Mesendoderm (in vitro differentiated cells): ENCODE measurements at regions not wholly inside any gene's neighbourhood (a gene's known extent, or its start where the extent isn't known, plus 50 kb on each side); places are given as distances from the start of the nearest gene placed in this dataset.
A peak's percentile ranks its signal among the peaks of the same experiment; 100 is the strongest.

Experiments
- DNase-seq: peaks from one replicate; pipeline ENCODE4 v3.0.0; 2013
- H2AK5ac ChIP-seq: 2 replicates; pipeline ENCODE4 v1.6.1; 2013; ENCODE audit warnings: low read length, inconsistent platforms
- H2BK120ac ChIP-seq: 2 replicates; pipeline ENCODE4 v1.6.1; 2013; ENCODE audit warnings: low read depth, mild to moderate bottlenecking, low read length, moderate library complexity, mixed read lengths
- H2BK15ac ChIP-seq: replicated peaks from 2 replicates; pipeline ENCODE4 v1.6.1; 2013; ENCODE audit warnings: low read depth, mild to moderate bottlenecking, moderate library complexity
- H2BK5ac ChIP-seq: 2 replicates; pipeline ENCODE4 v1.6.1; 2013; ENCODE audit warnings: low read length, inconsistent platforms
- H3K18ac ChIP-seq: 2 replicates; pipeline ENCODE4 v1.6.1; 2013; ENCODE audit warnings: mild to moderate bottlenecking, low read length, mixed read lengths
- H3K23ac ChIP-seq: one replicate; pipeline ENCODE4 v1.6.1; 2013; ENCODE audit warnings: low read length
- H3K27ac ChIP-seq: 2 replicates; pipeline ENCODE4 v1.5.1; 2013; ENCODE audit warnings: low read depth, mild to moderate bottlenecking, inconsistent platforms, low read length, moderate library complexity
- H3K27me3 ChIP-seq: 2 replicates; pipeline ENCODE4 v1.6.1; 2013; ENCODE audit warnings: low read length, control low read depth, mild to moderate bottlenecking, inconsistent platforms; ENCODE audit not compliant: insufficient read depth, poor library complexity
- H3K36me3 ChIP-seq: 2 replicates; pipeline ENCODE4 v1.6.1; 2013; ENCODE audit warnings: low read length, inconsistent platforms; ENCODE audit not compliant: control insufficient read depth, insufficient read depth
- H3K4ac ChIP-seq: one replicate; pipeline ENCODE4 v1.6.1; 2013; ENCODE audit warnings: low read depth, mild to moderate bottlenecking, low read length, moderate library complexity
- H3K4me1 ChIP-seq: 2 replicates; pipeline ENCODE4 v1.6.1; 2013; ENCODE audit warnings: low read depth, low read length, inconsistent platforms; ENCODE audit not compliant: control insufficient read depth
- H3K4me2 ChIP-seq: 2 replicates; pipeline ENCODE4 v1.6.1; 2013; ENCODE audit warnings: low read length
- H3K4me3 ChIP-seq: 2 replicates; pipeline ENCODE4 v1.5.1; 2013; ENCODE audit warnings: mild to moderate bottlenecking, low read length
- H3K56ac ChIP-seq: one replicate; pipeline ENCODE4 v1.6.1; 2013; ENCODE audit warnings: low read length
- H3K79me1 ChIP-seq: 2 replicates; pipeline ENCODE4 v1.6.1; 2013; ENCODE audit warnings: low read length, inconsistent platforms
- H3K79me2 ChIP-seq: 2 replicates; pipeline ENCODE4 v1.6.1; 2013; ENCODE audit warnings: mild to moderate bottlenecking, low read length; ENCODE audit not compliant: control insufficient read depth, insufficient read depth
- H3K9ac ChIP-seq: 2 replicates; pipeline ENCODE4 v1.6.1; 2013; ENCODE audit warnings: low read length, inconsistent platforms
- H4K5ac ChIP-seq: one replicate; pipeline ENCODE4 v1.6.1; 2013; ENCODE audit warnings: low read length
- H4K8ac ChIP-seq: one replicate; pipeline ENCODE4 v1.6.1; 2013; ENCODE audit warnings: low read depth, mild to moderate bottlenecking, control low read depth, low read length, moderate library complexity
- WGBS: extraction: QIAGEN DNeasy Blood & Tissue Kit; methylation state at CpG from one replicate; pipeline ENCODE4 v1.1.7; 2013; ENCODE audit warnings: low lambda C conversion rate, missing lambda C conversion rate; ENCODE audit not compliant: insufficient coverage; ENCODE audit errors: extremely low coverage; 5-methylcytosine and 5-hydroxymethylcytosine counted together

DNA sequence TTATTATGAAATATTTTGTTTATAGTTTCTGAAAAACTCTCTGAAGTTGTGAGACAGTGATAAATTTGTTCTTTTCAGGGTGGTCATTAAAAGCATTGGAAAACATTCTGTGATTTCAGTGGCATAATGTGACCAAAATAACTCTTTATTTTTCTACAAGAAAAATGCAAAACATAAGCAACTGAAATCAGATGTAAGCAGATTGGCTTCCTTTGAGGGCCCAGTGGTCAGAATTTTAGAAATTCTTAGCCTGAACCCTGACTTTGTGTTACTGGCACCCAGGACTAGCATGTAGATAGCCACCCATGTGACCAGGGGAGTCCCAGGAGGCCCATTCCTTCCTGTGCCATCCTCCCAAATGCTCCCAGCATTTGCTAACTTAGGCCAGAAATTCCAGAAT, 145.6 kb upstream of the SLC38A2 start:
- Histone ChIP-seq H2AK5ac (no peak overlapping the region), H4K8ac (no peak overlapping the region), H3K4me1 (no peaks in the 10 kb centered on the region), H2BK120ac (no peak overlapping the region), H3K79me1 (no peaks in the 10 kb centered on the region), H3K79me2 (no peaks in the 10 kb centered on the region), H3K27ac (no peak overlapping the region), H4K5ac (no peak overlapping the region), H3K23ac (no peak overlapping the region), H3K4ac (no peak overlapping the region), H3K4me2 (no peak overlapping the region), H3K27me3 (no peaks in the 10 kb centered on the region), H2BK5ac (no peak overlapping the region), H3K36me3 (no peaks in the 10 kb centered on the region), H3K4me3 (no peak overlapping the region), H3K56ac (no peak overlapping the region), H3K18ac (no peak overlapping the region), H3K9ac (no peak overlapping the region), H2BK15ac (no peak overlapping the region)
- no peak for DNase-seq

DNA sequence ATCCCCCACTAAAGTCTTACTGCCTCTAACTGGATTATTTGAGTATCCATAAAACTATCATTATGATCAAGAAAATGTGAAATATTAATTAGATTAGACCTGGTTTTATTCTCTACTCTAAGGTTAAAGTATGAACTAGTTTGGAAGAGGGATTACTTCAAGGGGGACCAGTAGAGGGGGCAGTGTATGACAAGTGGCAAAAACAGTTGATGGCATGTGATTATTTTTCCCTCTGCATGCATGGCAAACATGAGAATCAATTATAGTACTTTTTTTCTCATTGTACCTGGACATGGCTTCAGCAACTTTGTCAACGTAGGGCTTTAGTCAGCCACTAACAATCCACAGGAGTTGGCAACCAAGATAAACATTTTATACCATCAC, 145.0 kb upstream of the SLC38A2 start:
- Histone ChIP-seq H4K8ac (no peak overlapping the region), H3K4me3 (no peak overlapping the region), H4K5ac (no peak overlapping the region), H3K79me2 (no peaks in the 10 kb centered on the region), H3K23ac (no peak overlapping the region), H3K18ac (no peak overlapping the region), H3K79me1 (no peaks in the 10 kb centered on the region), H3K4me2 (no peak overlapping the region), H3K4me1 (no peaks in the 10 kb centered on the region), H3K27ac (no peak overlapping the region), H3K36me3 (no peaks in the 10 kb centered on the region), H2BK5ac (no peak overlapping the region), H2BK15ac (no peak overlapping the region), H3K4ac (no peak overlapping the region), H3K56ac (no peak overlapping the region), H3K27me3 (no peaks in the 10 kb centered on the region), H2AK5ac (no peak overlapping the region), H3K9ac (no peak overlapping the region), H2BK120ac (no peak overlapping the region)
- DNase-seq: peak; percentile 11
- WGBS: no CpG with 5 or more reads among the region's 1 CpG

DNA sequence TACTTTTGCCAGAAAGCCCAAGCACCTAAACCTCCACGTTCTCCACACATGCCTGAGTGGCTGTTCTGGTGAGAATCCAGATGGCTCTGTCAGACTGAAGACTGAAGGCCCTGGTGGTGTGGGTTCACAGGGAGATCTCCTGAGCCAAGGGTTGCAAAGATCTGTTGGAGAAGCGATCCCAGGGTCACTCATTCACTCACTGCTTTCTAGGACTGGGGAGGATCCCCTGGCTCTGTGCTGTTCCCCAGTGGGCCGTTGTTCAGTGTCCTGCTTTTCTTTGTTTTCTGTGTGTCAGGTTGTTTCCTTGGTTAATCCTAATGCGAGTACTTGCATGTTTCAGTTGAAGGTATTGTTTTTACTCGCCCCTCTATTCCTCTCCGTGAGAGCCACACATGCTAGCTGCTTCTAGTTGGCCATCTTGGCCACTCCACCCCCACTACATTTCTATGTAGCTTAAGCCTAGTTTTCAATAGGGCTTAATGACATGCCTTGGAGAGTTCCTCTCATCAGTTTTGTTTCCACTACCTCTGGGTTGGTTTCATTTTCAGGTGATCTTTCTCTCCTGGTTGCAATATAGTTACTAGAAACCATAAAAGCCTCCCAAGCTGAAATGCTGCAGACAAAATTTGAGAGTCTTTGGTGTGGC, 144.5 kb upstream of the SLC38A2 start:
- no CpG with 5 or more reads among the region's 6 CpGs for WGBS
- H3K36me3 ChIP-seq: no peaks in the 10 kb centered on the region
- H3K9ac ChIP-seq: no peak overlapping the region
- H3K27me3 ChIP-seq: no peaks in the 10 kb centered on the region
- H3K79me2 ChIP-seq: no peaks in the 10 kb centered on the region
- H2BK120ac ChIP-seq: no peak overlapping the region
- no peak overlapping the region for H4K5ac ChIP-seq
- no peak overlapping the region for H3K4me2 ChIP-seq
- no peak overlapping the region for H3K23ac ChIP-seq
- no peak for DNase-seq
- H3K27ac ChIP-seq: no peak overlapping the region
- H2AK5ac ChIP-seq: no peak overlapping the region
- no peak overlapping the region for H2BK15ac ChIP-seq
- no peaks in the 10 kb centered on the region for H3K4me1 ChIP-seq
- H3K4me3 ChIP-seq: no peak overlapping the region
- H3K56ac ChIP-seq: peak overlapping the region; percentile 15
- H3K18ac ChIP-seq: no peak overlapping the region
- no peak overlapping the region for H3K4ac ChIP-seq
- no peak overlapping the region for H4K8ac ChIP-seq
- no peak overlapping the region for H2BK5ac ChIP-seq
- no peaks in the 10 kb centered on the region for H3K79me1 ChIP-seq

DNA sequence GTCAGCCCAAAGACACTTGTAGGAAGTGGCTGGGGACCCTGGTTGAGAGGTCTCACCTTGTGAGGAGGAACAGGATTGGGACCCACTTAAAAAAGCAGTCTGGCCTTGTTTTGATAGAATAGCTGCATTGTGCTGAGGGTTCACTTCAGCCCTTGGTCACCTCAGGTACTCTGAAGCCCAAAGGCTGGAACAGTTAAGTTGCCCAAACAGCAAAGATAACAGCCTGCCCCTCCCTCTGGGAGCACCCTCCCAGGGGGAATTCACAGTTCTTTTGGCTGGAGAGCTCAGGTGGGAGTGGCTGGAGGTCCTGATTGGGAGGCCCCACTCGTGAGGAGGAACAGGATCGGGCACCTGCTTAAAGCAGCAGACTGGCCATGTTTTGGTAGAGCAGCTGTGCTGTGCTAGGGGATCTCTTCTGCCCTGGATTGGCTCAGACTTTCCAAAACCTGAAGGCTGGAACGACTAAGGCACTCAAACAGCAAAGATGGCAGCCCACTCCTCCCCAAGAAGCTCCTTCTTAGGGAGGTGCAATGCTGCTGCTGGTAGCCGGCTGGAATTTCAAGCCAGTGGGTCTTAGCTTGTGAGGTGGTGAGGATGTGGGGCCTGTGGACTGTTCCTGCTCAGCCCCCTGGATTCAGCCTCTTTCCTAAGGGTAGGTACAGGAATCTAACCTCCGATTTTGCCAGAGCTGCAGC, 143.8 kb upstream of the SLC38A2 start:
- no CpG with 5 or more reads among the region's 5 CpGs for WGBS

DNA sequence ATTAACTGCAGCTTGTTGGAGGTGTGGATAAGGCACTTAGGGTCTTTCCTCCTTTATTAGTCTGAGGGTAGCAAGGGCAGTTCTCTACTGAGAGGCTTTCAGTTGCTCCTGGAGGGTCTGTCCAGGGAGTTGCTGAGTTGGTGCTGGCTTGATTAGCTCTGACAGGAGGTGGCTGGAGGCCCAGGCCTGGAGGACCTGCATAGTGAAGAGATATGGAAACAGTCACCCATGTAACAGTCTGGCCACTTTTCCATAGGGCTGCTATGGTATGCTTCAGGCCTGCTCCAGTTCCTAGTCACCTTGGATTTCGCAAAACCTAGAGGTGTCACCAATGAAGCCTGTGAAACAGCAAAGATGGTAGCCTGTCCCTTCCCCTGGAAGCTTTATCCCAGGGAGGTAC, 143.3 kb upstream of the SLC38A2 start:
- no CpG with 5 or more reads among the region's 1 CpG for WGBS
- no peak overlapping the region for H3K9ac ChIP-seq
- H3K36me3 ChIP-seq: no peaks in the 10 kb centered on the region
- H2BK5ac ChIP-seq: no peak overlapping the region
- no peak overlapping the region for H2AK5ac ChIP-seq
- no peak for DNase-seq
- no peak overlapping the region for H3K18ac ChIP-seq
- H3K23ac ChIP-seq: no peak overlapping the region
- H2BK120ac ChIP-seq: no peak overlapping the region
- no peak overlapping the region for H3K4ac ChIP-seq
- no peak overlapping the region for H4K5ac ChIP-seq
- H3K79me2 ChIP-seq: no peaks in the 10 kb centered on the region
- no peaks in the 10 kb centered on the region for H3K4me1 ChIP-seq
- H3K27me3 ChIP-seq: no peaks in the 10 kb centered on the region
- H3K56ac ChIP-seq: no peak overlapping the region
- no peak overlapping the region for H2BK15ac ChIP-seq
- no peak overlapping the region for H3K4me2 ChIP-seq
- no peak overlapping the region for H4K8ac ChIP-seq
- no peak overlapping the region for H3K27ac ChIP-seq
- H3K79me1 ChIP-seq: no peaks in the 10 kb centered on the region
- H3K4me3 ChIP-seq: no peak overlapping the region

More for the DNA sequence above, 143.8 kb upstream of the SLC38A2 start:
- H3K4ac ChIP-seq: no peak overlapping the region
- H3K27me3 ChIP-seq: no peaks in the 10 kb centered on the region
- no peak overlapping the region for H3K4me3 ChIP-seq
- H4K5ac ChIP-seq: no peak overlapping the region
- H3K36me3 ChIP-seq: no peaks in the 10 kb centered on the region
- no peak overlapping the region for H2BK5ac ChIP-seq
- H3K56ac ChIP-seq: peak overlapping the region; percentile 15
- H2BK120ac ChIP-seq: no peak overlapping the region
- H3K79me2 ChIP-seq: no peaks in the 10 kb centered on the region
- H2BK15ac ChIP-seq: no peak overlapping the region
- no peak overlapping the region for H3K27ac ChIP-seq
- no peak overlapping the region for H3K4me2 ChIP-seq
- DNase-seq: no peak
- H3K18ac ChIP-seq: no peak overlapping the region
- H3K9ac ChIP-seq: no peak overlapping the region
- no peak overlapping the region for H2AK5ac ChIP-seq
- H3K4me1 ChIP-seq: no peaks in the 10 kb centered on the region
- H3K23ac ChIP-seq: no peak overlapping the region
- no peak overlapping the region for H4K8ac ChIP-seq
- no peaks in the 10 kb centered on the region for H3K79me1 ChIP-seq

DNA sequence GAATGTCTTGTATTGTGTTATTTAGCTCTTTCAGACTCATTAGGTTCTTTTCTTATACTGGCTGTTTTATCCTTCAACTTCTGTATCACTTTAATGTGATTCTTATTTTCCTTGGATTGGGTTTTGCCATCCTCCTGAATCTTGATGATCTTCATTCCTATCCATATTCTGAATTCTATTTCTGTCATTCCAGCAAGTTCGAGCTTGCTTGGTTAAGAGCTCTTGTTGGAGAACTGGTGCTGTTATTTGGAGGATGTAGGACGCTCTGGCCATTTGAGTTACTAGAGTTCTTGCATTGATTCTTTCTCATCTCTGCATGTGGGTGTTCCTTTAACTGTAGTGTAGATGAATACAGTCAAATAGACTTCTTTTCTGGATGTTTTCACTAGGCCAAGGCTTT, 142.3 kb upstream of the SLC38A2 start:
- no peak overlapping the region for H2AK5ac ChIP-seq
- no peak for DNase-seq
- no peak overlapping the region for H4K8ac ChIP-seq
- H3K56ac ChIP-seq: no peak overlapping the region
- no peaks in the 10 kb centered on the region for H3K36me3 ChIP-seq
- no peak overlapping the region for H3K4ac ChIP-seq
- H3K4me3 ChIP-seq: no peak overlapping the region
- H2BK5ac ChIP-seq: no peak overlapping the region
- H2BK120ac ChIP-seq: no peak overlapping the region
- H3K9ac ChIP-seq: no peak overlapping the region
- no peak overlapping the region for H2BK15ac ChIP-seq
- H4K5ac ChIP-seq: no peak overlapping the region
- H3K79me1 ChIP-seq: no peaks in the 10 kb centered on the region
- H3K18ac ChIP-seq: no peak overlapping the region
- no peak overlapping the region for H3K27ac ChIP-seq
- no peaks in the 10 kb centered on the region for H3K4me1 ChIP-seq
- WGBS: no CpG with 5 or more reads among the region's 2 CpGs
- no peak overlapping the region for H3K23ac ChIP-seq
- H3K27me3 ChIP-seq: no peaks in the 10 kb centered on the region
- no peak overlapping the region for H3K4me2 ChIP-seq
- no peaks in the 10 kb centered on the region for H3K79me2 ChIP-seq
